Neural cell (in vitro differentiated cells): ENCODE measurements at regions not wholly inside any gene's neighbourhood (a gene's known extent, or its start where the extent isn't known, plus 50 kb on each side); places are given as distances from the start of the nearest gene placed in this dataset.
"Not testable (repeated sequence)": the region's sequence is repeated elsewhere in the genome, so short reads cannot be mapped to it uniquely, and the experiment has no call there.

ENCODE experiments used
- EP300 ChIP-seq: fragments of 450-650 bp; conservative IDR thresholded peaks from 2 replicates; pipeline ENCODE4 v1.6.1; 2014; ENCODE audit warnings: antibody characterized with exemption, mild to moderate bottlenecking, moderate library complexity; ENCODE audit not compliant: poor library complexity, severe bottlenecking
- EZH2 ChIP-seq: fragments of 200-600, 300-800 bp; shearing (Covaris generic), sonication (generic); IDR thresholded peaks from 2 replicates; pipeline ENCODE4 v1.6.1; 2014; ENCODE audit warnings: antibody characterized with exemption, low read length, borderline replicate concordance, mild to moderate bottlenecking; ENCODE audit not compliant: insufficient read depth, poor library complexity, severe bottlenecking
- SMC3 ChIP-seq: fragments of 450-650 bp; conservative IDR thresholded peaks from 2 replicates; pipeline ENCODE4 v1.6.1; 2014; ENCODE audit warnings: antibody characterized with exemption, mild to moderate bottlenecking, moderate library complexity; ENCODE audit not compliant: poor library complexity
- TF ChIP-seq, protein P1 (sequence below): fragments of 450-650 bp; IDR thresholded peaks from 2 replicates; pipeline ENCODE4 v1.5.1; 2014; ENCODE audit warnings: antibody characterized with exemption, mild to moderate bottlenecking, moderate library complexity; ENCODE audit not compliant: poor library complexity, severe bottlenecking

DNA sequence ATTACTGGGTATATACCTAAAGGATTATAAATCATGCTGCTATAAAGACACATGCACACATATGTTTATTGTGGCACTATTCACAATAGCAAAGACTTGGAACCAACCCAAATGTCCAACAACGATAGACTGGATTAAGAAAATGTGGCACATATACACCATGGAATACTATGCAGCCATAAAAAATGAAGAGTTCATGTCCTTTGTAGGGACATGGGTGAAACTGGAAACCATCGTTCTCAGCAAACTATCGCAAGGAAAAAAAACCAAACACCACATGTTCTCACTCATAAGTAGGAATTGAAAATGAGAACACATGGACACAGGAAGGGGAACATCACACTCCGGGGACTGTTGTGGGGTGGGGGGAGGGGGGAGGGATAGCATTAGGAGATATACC, 125.3 kb upstream of the PJA2 start:
- not testable (repeated sequence) for TF ChIP-seq EZH2, EP300, SMC3
- TF ChIP-seq, protein P1, sequence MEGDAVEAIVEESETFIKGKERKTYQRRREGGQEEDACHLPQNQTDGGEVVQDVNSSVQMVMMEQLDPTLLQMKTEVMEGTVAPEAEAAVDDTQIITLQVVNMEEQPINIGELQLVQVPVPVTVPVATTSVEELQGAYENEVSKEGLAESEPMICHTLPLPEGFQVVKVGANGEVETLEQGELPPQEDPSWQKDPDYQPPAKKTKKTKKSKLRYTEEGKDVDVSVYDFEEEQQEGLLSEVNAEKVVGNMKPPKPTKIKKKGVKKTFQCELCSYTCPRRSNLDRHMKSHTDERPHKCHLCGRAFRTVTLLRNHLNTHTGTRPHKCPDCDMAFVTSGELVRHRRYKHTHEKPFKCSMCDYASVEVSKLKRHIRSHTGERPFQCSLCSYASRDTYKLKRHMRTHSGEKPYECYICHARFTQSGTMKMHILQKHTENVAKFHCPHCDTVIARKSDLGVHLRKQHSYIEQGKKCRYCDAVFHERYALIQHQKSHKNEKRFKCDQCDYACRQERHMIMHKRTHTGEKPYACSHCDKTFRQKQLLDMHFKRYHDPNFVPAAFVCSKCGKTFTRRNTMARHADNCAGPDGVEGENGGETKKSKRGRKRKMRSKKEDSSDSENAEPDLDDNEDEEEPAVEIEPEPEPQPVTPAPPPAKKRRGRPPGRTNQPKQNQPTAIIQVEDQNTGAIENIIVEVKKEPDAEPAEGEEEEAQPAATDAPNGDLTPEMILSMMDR = not testable (repeated sequence)
